GM23338 (cell line): ENCODE measurements at regions not wholly inside any gene's neighbourhood (a gene's known extent, or its start where the extent isn't known, plus 50 kb on each side); places are given as distances from the start of the nearest gene placed in this dataset.
"Not testable (repeated sequence)": the region's sequence is repeated elsewhere in the genome, so short reads cannot be mapped to it uniquely, and the experiment has no call there.

Experiments used
- CREB1 ChIP-seq: fragments of 250-450 bp; sonication (Bioruptor Pico); IDR thresholded peaks from 2 replicates; pipeline ENCODE4 v1.5.0; 2020; ENCODE audit warnings: low read depth, mild to moderate bottlenecking, moderate library complexity
- CTCF ChIP-seq, 2 experiments: fragments of 200-600 bp in 1 of 2; sonication (generic) in 1 of 2; conservative IDR thresholded peaks; 2 replicates each; pipeline versions ENCODE4 v1.5.1 to v1.6.1; 2016 to 2017; ENCODE audit warnings: antibody characterized with exemption in 2 of 2, low read depth in 2 of 2, mild to moderate bottlenecking in 2 of 2, moderate library complexity in 1 of 2
- ETS1 ChIP-seq: IDR thresholded peaks from 2 replicates; pipeline ENCODE4 v1.6.1; 2016; ENCODE audit warnings: antibody characterized with exemption
- EZH2 ChIP-seq: fragments of 200-600 bp; sonication (generic); IDR thresholded peaks from one replicate; pipeline ENCODE4 v1.8.0; 2017; ENCODE audit warnings: antibody characterized with exemption, mild to moderate bottlenecking, low read depth; ENCODE audit not compliant: unreplicated experiment
- EZH2phosphoT487 ChIP-seq: fragments of 200-600 bp; sonication (generic); IDR thresholded peaks from one replicate; pipeline ENCODE4 v1.8.1; 2018; ENCODE audit warnings: antibody characterized with exemption; ENCODE audit not compliant: unreplicated experiment
- JUNB ChIP-seq: IDR thresholded peaks from one replicate; pipeline ENCODE4 v1.6.1; 2016; ENCODE audit warnings: antibody characterized with exemption; ENCODE audit not compliant: unreplicated experiment
- NANOG ChIP-seq: IDR thresholded peaks from 2 replicates; pipeline ENCODE4 v1.6.1; 2016; ENCODE audit warnings: antibody characterized with exemption, borderline replicate concordance
- POLR2AphosphoS5 ChIP-seq: IDR thresholded peaks from 2 replicates; pipeline ENCODE4 v1.6.1; 2016; ENCODE audit warnings: antibody characterized with exemption, low read depth
- REST ChIP-seq: IDR thresholded peaks from one replicate; pipeline ENCODE4 v1.6.1; 2018; ENCODE audit warnings: antibody characterized with exemption; ENCODE audit not compliant: unreplicated experiment
- ZNF114 ChIP-seq: fragments of 250-450 bp; sonication (Bioruptor Pico); IDR thresholded peaks from 2 replicates; pipeline ENCODE4 v1.5.0; 2020; ENCODE audit warnings: mild to moderate bottlenecking, moderate library complexity
- ZNF331 ChIP-seq: fragments of 250-450 bp; sonication (Bioruptor Pico); IDR thresholded peaks from 2 replicates; pipeline ENCODE4 v1.5.0; 2020; ENCODE audit warnings: low read depth, mild to moderate bottlenecking, moderate library complexity

GRCh38 chr1:83438316-83438715 lies 560.6 kb downstream of the TTLL7 start:
- not testable (repeated sequence) for TF ChIP-seq CTCF (conservative IDR thresholded peaks at IDR 0.05; ENCODE audit: low read depth in 2 of 2); EZH2; CREB1; ETS1; POLR2AphosphoS5; REST; EZH2phosphoT487; NANOG; ZNF114; JUNB; ZNF331
